IPS-18a (cell line): ENCODE measurements at regions not wholly inside any gene's neighbourhood (a gene's known extent, or its start where the extent isn't known, plus 50 kb on each side); places are given as distances from the start of the nearest gene placed in this dataset.

Experiments
- H3K27ac ChIP-seq: one replicate; pipeline ENCODE4 v1.5.1; 2013; ENCODE audit warnings: low read length
- H3K27me3 ChIP-seq: one replicate; pipeline ENCODE4 v1.6.1; 2013; ENCODE audit warnings: mild to moderate bottlenecking, low read length; ENCODE audit not compliant: control insufficient read depth, insufficient read depth
- H3K36me3 ChIP-seq: one replicate; pipeline ENCODE4 v1.6.1; 2013; ENCODE audit warnings: low read depth, low read length; ENCODE audit not compliant: control insufficient read depth
- H3K4me1 ChIP-seq: one replicate; pipeline ENCODE4 v1.6.1; 2013; ENCODE audit warnings: low read depth, low read length; ENCODE audit not compliant: control insufficient read depth
- H3K4me3 ChIP-seq: one replicate; pipeline ENCODE4 v1.5.1; 2013; ENCODE audit warnings: low read length
- H3K9ac ChIP-seq: one replicate; pipeline ENCODE4 v1.6.1; 2013; ENCODE audit warnings: mild to moderate bottlenecking, low read length, moderate library complexity
- H3K9me3 ChIP-seq: one replicate; pipeline ENCODE4 v1.6.1; 2013; ENCODE audit warnings: low read depth, low read length; ENCODE audit not compliant: control insufficient read depth

GRCh38 chr4:151987606-151988005, 226.8 kb upstream of the GATB start:
- Histone ChIP-seq H3K27ac (no peak overlapping the region), H3K9ac (no peak overlapping the region), H3K27me3 (no peaks in the 10 kb centered on the region), H3K4me3 (no peak overlapping the region), H3K9me3 (no peaks in the 10 kb centered on the region), H3K36me3 (no peaks in the 10 kb centered on the region), H3K4me1 (peaks cover 13% of the 10 kb centered on the region)

GRCh38 chr4:151983854-151984253, 223.0 kb upstream of the GATB start:
- Histone ChIP-seq H3K27me3 (no peaks in the 10 kb centered on the region), H3K4me3 (no peak overlapping the region), H3K36me3 (no peaks in the 10 kb centered on the region), H3K27ac (no peak overlapping the region), H3K9me3 (no peaks in the 10 kb centered on the region), H3K4me1 (no peaks in the 10 kb centered on the region), H3K9ac (no peak overlapping the region)

GRCh38 chr4:151979819-151980218, 219.0 kb upstream of the GATB start:
- Histone ChIP-seq H3K27ac (no peak overlapping the region), H3K4me1 (no peaks in the 10 kb centered on the region), H3K9me3 (no peaks in the 10 kb centered on the region), H3K9ac (no peak overlapping the region), H3K4me3 (no peak overlapping the region), H3K27me3 (no peaks in the 10 kb centered on the region), H3K36me3 (no peaks in the 10 kb centered on the region)

- H3K9me3 ChIP-seq, result no peaks in the 10 kb centered on the region
- no peaks in the 10 kb centered on the region for H3K27me3 ChIP-seq
- no peak overlapping the region for H3K4me3 ChIP-seq
- no peak overlapping the region for H3K27ac ChIP-seq
- H3K36me3 ChIP-seq, result no peaks in the 10 kb centered on the region
- H3K4me1 ChIP-seq, result no peaks in the 10 kb centered on the region
- H3K9ac ChIP-seq, result no peak overlapping the region
Measured at GRCh38 chr4:151968643-151969042, 207.8 kb upstream of the GATB start.

- no peaks in the 10 kb centered on the region for H3K9me3 ChIP-seq
- H3K27ac ChIP-seq, result no peak overlapping the region
- H3K9ac ChIP-seq, result no peak overlapping the region
- H3K36me3 ChIP-seq, result no peaks in the 10 kb centered on the region
- no peaks in the 10 kb centered on the region for H3K27me3 ChIP-seq
- H3K4me1 ChIP-seq, result no peaks in the 10 kb centered on the region
- H3K4me3 ChIP-seq, result no peak overlapping the region
Measured at GRCh38 chr4:151967074-151967473, 206.3 kb upstream of the GATB start.

- H3K27ac ChIP-seq, result no peak overlapping the region
- H3K27me3 ChIP-seq, result no peaks in the 10 kb centered on the region
- H3K9ac ChIP-seq, result no peak overlapping the region
- H3K36me3 ChIP-seq, result no peaks in the 10 kb centered on the region
- no peaks in the 10 kb centered on the region for H3K9me3 ChIP-seq
- peaks cover 3% of the 10 kb centered on the region for H3K4me1 ChIP-seq
- no peak overlapping the region for H3K4me3 ChIP-seq
Measured at GRCh38 chr4:151962138-151962823, 201.5 kb upstream of the GATB start.

- Histone ChIP-seq H3K27ac (no peak overlapping the region), H3K4me1 (peaks cover 11% of the 10 kb centered on the region), H3K27me3 (no peaks in the 10 kb centered on the region), H3K36me3 (no peaks in the 10 kb centered on the region), H3K4me3 (no peak overlapping the region), H3K9me3 (no peaks in the 10 kb centered on the region), H3K9ac (no peak overlapping the region)
Measured at GRCh38 chr4:151961456-151961855, 200.6 kb upstream of the GATB start.

- H3K27me3 ChIP-seq, result no peaks in the 10 kb centered on the region
- H3K9ac ChIP-seq, result no peak overlapping the region
- no peaks in the 10 kb centered on the region for H3K36me3 ChIP-seq
- no peak overlapping the region for H3K27ac ChIP-seq
- H3K4me1 ChIP-seq, result peaks cover 11% of the 10 kb centered on the region
- no peaks in the 10 kb centered on the region for H3K9me3 ChIP-seq
- H3K4me3 ChIP-seq, result no peak overlapping the region
Measured at GRCh38 chr4:151960449-151961230, 199.8 kb upstream of the GATB start.

GRCh38 chr4:151957153-151957552, 196.3 kb upstream of the GATB start:
- no peaks in the 10 kb centered on the region for H3K27me3 ChIP-seq
- no peak overlapping the region for H3K27ac ChIP-seq
- H3K9me3 ChIP-seq, result no peaks in the 10 kb centered on the region
- H3K9ac ChIP-seq, result no peak overlapping the region
- H3K4me1 ChIP-seq, result peaks cover 11% of the 10 kb centered on the region
- H3K4me3 ChIP-seq, result no peak overlapping the region
- no peaks in the 10 kb centered on the region for H3K36me3 ChIP-seq

- H3K27ac ChIP-seq, result no peak overlapping the region
- H3K27me3 ChIP-seq, result no peaks in the 10 kb centered on the region
- H3K36me3 ChIP-seq, result no peaks in the 10 kb centered on the region
- H3K9ac ChIP-seq, result no peak overlapping the region
- peaks cover 11% of the 10 kb centered on the region for H3K4me1 ChIP-seq
- H3K9me3 ChIP-seq, result no peaks in the 10 kb centered on the region
- no peak overlapping the region for H3K4me3 ChIP-seq
Measured at GRCh38 chr4:151955721-151956380, 195.0 kb upstream of the GATB start.

- H3K9ac ChIP-seq, result no peak overlapping the region
- no peaks in the 10 kb centered on the region for H3K36me3 ChIP-seq
- H3K4me3 ChIP-seq, result no peak overlapping the region
- H3K27ac ChIP-seq, result no peak overlapping the region
- no peaks in the 10 kb centered on the region for H3K9me3 ChIP-seq
- no peaks in the 10 kb centered on the region for H3K27me3 ChIP-seq
- peaks cover 11% of the 10 kb centered on the region for H3K4me1 ChIP-seq
Measured at GRCh38 chr4:151953795-151954372, 193.1 kb upstream of the GATB start.
